K562 (cell line): ENCODE measurements at regions not wholly inside any gene's neighbourhood (a gene's known extent, or its start where the extent isn't known, plus 50 kb on each side); places are given as distances from the start of the nearest gene placed in this dataset.

Source experiments
- DACH1 ChIP-seq: fragments of 450-650 bp; IDR thresholded peaks from 2 replicates; pipeline ENCODE4 v1.6.1; 2018; ENCODE audit not compliant: partially characterized antibody
- E2F6 ChIP-seq, 2 experiments: IDR thresholded peaks; 2 replicates each; pipeline ENCODE4 v1.6.1; 2011; ENCODE audit warnings: borderline replicate concordance in 1 of 2, control low read depth in 1 of 2, low read depth in 1 of 2, low read length in 1 of 2, mild to moderate bottlenecking in 1 of 2, mixed read lengths in 1 of 2, moderate library complexity in 1 of 2; ENCODE audit not compliant: insufficient read depth in 1 of 2, insufficient read length in 1 of 2, poor library complexity in 1 of 2, severe bottlenecking in 1 of 2; ENCODE audit errors: extremely low read depth in 1 of 2
- ERF ChIP-seq: fragments of 450-650 bp; formaldehyde crosslinking; IDR thresholded peaks from 2 replicates; pipeline ENCODE4 v1.4.0; 2020; ENCODE audit warnings: mild to moderate bottlenecking, mixed read lengths
- GTF2B ChIP-seq: IDR thresholded peaks from 2 replicates; pipeline ENCODE4 v1.6.1; 2011; ENCODE audit not compliant: insufficient read length; ENCODE audit errors: extremely low read depth
- HCFC1 ChIP-seq: IDR thresholded peaks from 2 replicates; pipeline ENCODE4 v1.6.1; 2012; ENCODE audit warnings: low read depth, low read length, improper control_type of control experiment
- HMGN3 ChIP-seq: IDR thresholded peaks from 2 replicates; pipeline ENCODE4 v1.6.1; 2011; ENCODE audit warnings: borderline replicate concordance, low read depth, mild to moderate bottlenecking, mixed read lengths, low read length; ENCODE audit not compliant: insufficient read length; ENCODE audit errors: extremely low read depth
- KDM1A ChIP-seq, 2 experiments: fragments of 450-650 bp; IDR thresholded peaks; 2 replicates each; pipeline ENCODE4 v1.6.1; 2016; ENCODE audit warnings: mild to moderate bottlenecking in 2 of 2
- MEF2D ChIP-seq: conservative IDR thresholded peaks from 2 replicates; pipeline ENCODE4 v1.6.1; 2016; ENCODE audit warnings: low read depth, missing genetic modification characterization, missing compliant biosample characterization
- MNT ChIP-seq, 2 experiments: fragments of 450-650 bp; conservative IDR thresholded peaks; 2 replicates each; pipeline ENCODE4 v1.6.1; 2017; ENCODE audit warnings: mild to moderate bottlenecking in 2 of 2, moderate library complexity in 2 of 2
- PHTF2 ChIP-seq: fragments of 250-450 bp; sonication (Bioruptor Pico); IDR thresholded peaks from 2 replicates; pipeline ENCODE4 v1.5.0; 2021; ENCODE audit warnings: mild to moderate bottlenecking
- RB1 ChIP-seq: fragments of 450-650 bp; IDR thresholded peaks from 2 replicates; pipeline ENCODE4 v1.6.1; 2017; ENCODE audit warnings: low read depth, mild to moderate bottlenecking
- RBFOX2 ChIP-seq: fragments of 200-400 bp; formaldehyde crosslinking; IDR thresholded peaks from 2 replicates; pipeline ENCODE4 v1.6.1; 2017; ENCODE audit warnings: low read depth, mild to moderate bottlenecking, low read length, moderate library complexity
- SMC3 ChIP-seq: conservative IDR thresholded peaks from 2 replicates; pipeline ENCODE4 v1.6.1; 2011; ENCODE audit warnings: low read depth, low read length, improper control_type of control experiment; ENCODE audit not compliant: insufficient read depth
- ZNF318 ChIP-seq, 2 experiments: fragments of 450-650 bp; IDR thresholded peaks; 2 replicates each; pipeline ENCODE4 v1.6.1; 2016; ENCODE audit warnings: mild to moderate bottlenecking in 2 of 2, borderline replicate concordance in 1 of 2, low read depth in 1 of 2, moderate library complexity in 1 of 2
- ZNF324 ChIP-seq: fragments of 250-450 bp; sonication (Bioruptor Pico); IDR thresholded peaks from 2 replicates; pipeline ENCODE4 v1.4.0; 2020; ENCODE audit warnings: mild to moderate bottlenecking

- TF ChIP-seq MNT (conservative IDR thresholded peaks at IDR 0.05) = peak; percentile 81 to 86
- no peak for TF ChIP-seq GTF2B
- TF ChIP-seq MEF2D (tag) = no peak; the same call in 1 of the 2 replicates
- no peak for TF ChIP-seq ZNF324 (CRISPR knock-in tag)
- peak; percentile 38 for TF ChIP-seq DACH1
- no peak for TF ChIP-seq HCFC1
- peak; percentile 65 for TF ChIP-seq RBFOX2
- TF ChIP-seq HMGN3 = no peak
- TF ChIP-seq E2F6 (IDR thresholded peaks at IDR 0.05; ENCODE audit: borderline replicate concordance in 1 of 2, extremely low read depth in 1 of 2, insufficient read depth in 1 of 2, insufficient read length in 1 of 2, low read depth in 1 of 2, low read length in 1 of 2, poor library complexity in 1 of 2, severe bottlenecking in 1 of 2) = peak; percentile 20 to 48
- TF ChIP-seq ERF (CRISPR knock-in tag) = peak; percentile 75; the same call in 1 of the 2 replicates
- TF ChIP-seq ZNF318 (IDR thresholded peaks at IDR 0.05; ENCODE audit: borderline replicate concordance in 1 of 2, low read depth in 1 of 2) = peak in 1 of 2 experiments; percentile 90; a peak in 2 of 4 replicates
- TF ChIP-seq KDM1A (IDR thresholded peaks at IDR 0.05) = peak in 1 of 2 experiments; percentile 56; a peak in 1 of 4 replicates
- TF ChIP-seq PHTF2 (CRISPR knock-in tag) = no peak
- TF ChIP-seq RB1 = peak; percentile 30; the same call in 1 of the 2 replicates
- peak; percentile 82 for TF ChIP-seq SMC3
Measured at GRCh38 chr2:111698743-111699554, 185.0 kb downstream of the ANAPC1 start (continued).
